Keratinocyte (primary cell): ENCODE measurements at regions not wholly inside any gene's neighbourhood (a gene's known extent, or its start where the extent isn't known, plus 50 kb on each side); places are given as distances from the start of the nearest gene placed in this dataset.
"Not testable (repeated sequence)": the region's sequence is repeated elsewhere in the genome, so short reads cannot be mapped to it uniquely, and the experiment has no call there.

Experiments
- DNase-seq: peaks from one replicate; pipeline ENCODE4 v3.0.0-alpha.2; 2011; ENCODE audit warnings: low read depth, missing footprints, low spot score
- FAIRE-seq: peaks from 2 replicates; lab custom pipeline; 2011; peaks lifted over from hg19 to GRCh38; lab: Jason Lieb, UNC
- H2AFZ ChIP-seq: 2 replicates; pipeline ENCODE4 v1.6.0; 2012; ENCODE audit warnings: low read length, control low read depth, inconsistent platforms; ENCODE audit not compliant: control insufficient read depth
- H3K27ac ChIP-seq: 2 replicates; pipeline ENCODE4 v1.5.1; 2011; ENCODE audit warnings: low read length; ENCODE audit not compliant: control insufficient read depth, insufficient read depth
- H3K27me3 ChIP-seq: 3 replicates; pipeline ENCODE4 v1.6.0; 2011; ENCODE audit warnings: low read length; ENCODE audit not compliant: control insufficient read depth, insufficient read depth; ENCODE audit errors: extremely low read depth
- H3K36me3 ChIP-seq, 2 experiments: 2 replicates in 1 of 2; 3 replicates in 1 of 2; pipeline ENCODE4 v1.5.1; 2011; ENCODE audit warnings: low read length in 2 of 2, mild to moderate bottlenecking in 1 of 2; ENCODE audit not compliant: control insufficient read depth in 2 of 2, insufficient read depth in 2 of 2; ENCODE audit errors: extremely low read depth in 1 of 2
- H3K4me1 ChIP-seq: 3 replicates; pipeline ENCODE4 v1.5.1; 2011; ENCODE audit warnings: low read length; ENCODE audit not compliant: control insufficient read depth, insufficient read depth; ENCODE audit errors: extremely low read depth
- H3K4me2 ChIP-seq: 3 replicates; pipeline ENCODE4 v1.6.0; 2011; ENCODE audit warnings: low read depth, low read length; ENCODE audit not compliant: control insufficient read depth, insufficient read depth; ENCODE audit errors: extremely low read depth
- H3K4me3 ChIP-seq, 3 experiments: fragments of 200-600 bp in 1 of 3; sonication (generic) in 1 of 3; 2 replicates in 2 of 3; 3 replicates in 1 of 3; pipeline ENCODE4 v1.5.1; 2011 to 2016; ENCODE audit warnings: low read length in 3 of 3, mild to moderate bottlenecking in 3 of 3, control low read depth in 2 of 3, inconsistent platforms in 1 of 3, low read depth in 1 of 3, mixed read lengths in 1 of 3, mixed run types in 1 of 3, moderate library complexity in 1 of 3; ENCODE audit not compliant: control insufficient read depth in 2 of 3, insufficient read depth in 2 of 3; ENCODE audit errors: extremely low read depth in 1 of 3
- H3K79me2 ChIP-seq: 2 replicates; pipeline ENCODE4 v1.6.0; 2012; ENCODE audit warnings: low read length; ENCODE audit not compliant: control insufficient read depth, insufficient read depth
- H3K9ac ChIP-seq: 3 replicates; pipeline ENCODE4 v1.6.0; 2011; ENCODE audit warnings: low read length; ENCODE audit not compliant: control insufficient read depth, insufficient read depth; ENCODE audit errors: extremely low read depth
- H3K9me1 ChIP-seq: 3 replicates; pipeline ENCODE4 v1.6.0; 2011; ENCODE audit warnings: low read length; ENCODE audit not compliant: control insufficient read depth, insufficient read depth; ENCODE audit errors: extremely low read depth
- H3K9me3 ChIP-seq: 2 replicates; pipeline ENCODE4 v1.5.1; 2012; ENCODE audit warnings: low read depth, low read length; ENCODE audit not compliant: control insufficient read depth
- H4K20me1 ChIP-seq: 3 replicates; pipeline ENCODE4 v1.6.0; 2011; ENCODE audit warnings: low read length; ENCODE audit not compliant: control insufficient read depth, insufficient read depth; ENCODE audit errors: extremely low read depth
- EZH2 ChIP-seq: IDR thresholded peaks from one replicate; pipeline ENCODE4 v1.6.1; 2012; ENCODE audit warnings: inconsistent platforms, mild to moderate bottlenecking, low read length, moderate library complexity
- dilution Hi-C: fragments of 300-500 bp; cut with MboI; formaldehyde crosslinking; loops from one replicate; pipeline ENCODE4 v1.7.0; 2020; ENCODE audit warnings: low sequenced_read_pairs; ENCODE audit not compliant: extremely low pct_ligation_motif_present
- TF ChIP-seq, protein P1 (sequence below), 3 experiments: IDR thresholded peaks in 1 of 3; conservative IDR thresholded peaks in 1 of 3; optimal IDR thresholded peaks in 1 of 3; 2 replicates in 2 of 3; 3 replicates in 1 of 3; pipeline versions ENCODE3 to v1.5.1; 2011; ENCODE audit warnings: low read length in 3 of 3, mild to moderate bottlenecking in 3 of 3, moderate library complexity in 2 of 3, control low read depth in 1 of 3, inconsistent platforms in 1 of 3; ENCODE audit not compliant: insufficient read depth in 2 of 3; ENCODE audit errors: extremely low read depth in 1 of 3

DNA sequence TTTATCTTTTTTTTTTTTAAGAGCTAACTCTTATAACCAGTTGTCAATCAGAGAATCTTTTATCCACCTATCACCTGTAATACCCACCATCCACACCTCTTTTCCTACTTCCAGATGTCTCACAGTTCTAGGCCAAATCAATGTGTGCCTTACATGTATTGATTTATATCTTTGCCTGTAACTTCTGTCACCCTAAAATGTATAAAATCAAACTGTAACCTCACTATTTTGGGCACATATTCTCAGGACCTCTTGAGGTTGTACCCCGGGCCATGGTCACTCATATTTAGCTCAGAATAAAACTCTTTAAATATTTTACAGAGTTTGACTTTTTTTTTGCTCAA, 404.7 kb upstream of the RORB start:
- Histone ChIP-seq H3K4me2 (no peak overlapping the region), H3K79me2 (no peaks in the 10 kb centered on the region), H3K9me3 (no peaks in the 10 kb centered on the region), H3K27ac (no peak overlapping the region), H3K4me3 (no peak overlapping the region), H3K4me1 (no peaks in the 10 kb centered on the region), H3K9me1 (no peaks in the 10 kb centered on the region), H2AFZ (no peak overlapping the region), H4K20me1 (no peaks in the 10 kb centered on the region), H3K9ac (no peak overlapping the region), H3K27me3 (no peaks in the 10 kb centered on the region), H3K36me3 (no peaks in the 10 kb centered on the region)
- dilution Hi-C loops = no loop called here
- DNase-seq (no peak), FAIRE-seq (no peak)
- TF ChIP-seq EZH2 = no peak
- TF ChIP-seq, protein P1, sequence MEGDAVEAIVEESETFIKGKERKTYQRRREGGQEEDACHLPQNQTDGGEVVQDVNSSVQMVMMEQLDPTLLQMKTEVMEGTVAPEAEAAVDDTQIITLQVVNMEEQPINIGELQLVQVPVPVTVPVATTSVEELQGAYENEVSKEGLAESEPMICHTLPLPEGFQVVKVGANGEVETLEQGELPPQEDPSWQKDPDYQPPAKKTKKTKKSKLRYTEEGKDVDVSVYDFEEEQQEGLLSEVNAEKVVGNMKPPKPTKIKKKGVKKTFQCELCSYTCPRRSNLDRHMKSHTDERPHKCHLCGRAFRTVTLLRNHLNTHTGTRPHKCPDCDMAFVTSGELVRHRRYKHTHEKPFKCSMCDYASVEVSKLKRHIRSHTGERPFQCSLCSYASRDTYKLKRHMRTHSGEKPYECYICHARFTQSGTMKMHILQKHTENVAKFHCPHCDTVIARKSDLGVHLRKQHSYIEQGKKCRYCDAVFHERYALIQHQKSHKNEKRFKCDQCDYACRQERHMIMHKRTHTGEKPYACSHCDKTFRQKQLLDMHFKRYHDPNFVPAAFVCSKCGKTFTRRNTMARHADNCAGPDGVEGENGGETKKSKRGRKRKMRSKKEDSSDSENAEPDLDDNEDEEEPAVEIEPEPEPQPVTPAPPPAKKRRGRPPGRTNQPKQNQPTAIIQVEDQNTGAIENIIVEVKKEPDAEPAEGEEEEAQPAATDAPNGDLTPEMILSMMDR (optimal IDR thresholded peaks at IDR 0.05 in 1 of 3, IDR thresholded peaks at IDR 0.05 in 1 of 3, conservative IDR thresholded peaks at IDR 0.05 in 1 of 3; ENCODE audit: extremely low read depth in 1 of 3, insufficient read depth in 2 of 3, low read length in 3 of 3) = no peak

DNA sequence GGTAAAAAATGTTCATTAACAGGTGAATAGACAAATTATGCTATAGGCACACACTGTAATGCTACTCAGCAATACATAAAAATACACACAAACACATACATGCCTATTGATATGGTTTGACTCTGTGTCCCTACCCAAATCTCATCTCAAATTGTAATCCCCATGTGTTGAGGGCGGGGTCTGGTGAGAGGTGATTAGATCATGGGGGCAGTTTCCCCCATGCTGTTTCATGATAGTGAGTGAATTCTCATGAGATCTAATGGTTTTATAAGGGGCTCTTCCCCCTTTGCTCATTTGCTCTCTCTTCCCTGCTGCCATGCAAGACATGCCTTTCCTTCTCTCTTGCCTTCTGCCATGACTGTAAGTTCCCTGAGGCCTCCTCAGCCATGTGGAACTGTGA, 403.1 kb upstream of the RORB start:
- H3K4me3 ChIP-seq, H3K27ac ChIP-seq, H3K27me3 ChIP-seq, H3K79me2 ChIP-seq, H4K20me1 ChIP-seq, H3K9me1 ChIP-seq, H3K4me2 ChIP-seq, H2AFZ ChIP-seq, H3K9ac ChIP-seq, H3K4me1 ChIP-seq, FAIRE-seq, DNase-seq, dilution Hi-C loops, H3K36me3 ChIP-seq, H3K9me3 ChIP-seq: not testable (repeated sequence)

DNA sequence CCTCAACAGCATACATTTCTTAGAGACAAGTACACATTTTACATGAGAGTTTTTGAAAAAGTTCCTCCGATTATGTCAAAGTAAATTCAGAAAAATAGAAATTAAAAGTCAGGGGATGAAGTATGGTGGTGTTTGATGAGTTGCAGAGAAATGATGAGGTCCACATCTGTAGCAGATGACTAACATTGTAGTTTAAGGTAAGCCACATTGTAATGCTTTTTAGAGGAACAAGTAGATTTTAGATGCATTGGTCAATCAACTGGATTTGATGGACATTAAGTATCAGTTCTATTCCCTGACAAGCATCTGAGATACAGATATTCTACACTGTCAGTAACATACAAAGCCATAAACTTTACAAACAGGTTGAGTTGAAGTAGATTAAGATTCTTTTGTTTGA, 402.4 kb upstream of the RORB start:
- Histone ChIP-seq H3K9me1 (no peaks in the 10 kb centered on the region), H2AFZ (no peak overlapping the region), H3K4me2 (no peak overlapping the region), H3K9me3 (no peaks in the 10 kb centered on the region), H4K20me1 (no peaks in the 10 kb centered on the region), H3K79me2 (no peaks in the 10 kb centered on the region), H3K36me3 (no peaks in the 10 kb centered on the region), H3K9ac (no peak overlapping the region), H3K27me3 (no peaks in the 10 kb centered on the region), H3K4me1 (no peaks in the 10 kb centered on the region), H3K27ac (no peak overlapping the region), H3K4me3 (no peak overlapping the region)
- no peak for DNase-seq
- dilution Hi-C loops = no loop called here
- FAIRE-seq = no peak
- no peak for TF ChIP-seq EZH2
- TF ChIP-seq, protein P1 (optimal IDR thresholded peaks at IDR 0.05 in 1 of 3, IDR thresholded peaks at IDR 0.05 in 1 of 3, conservative IDR thresholded peaks at IDR 0.05 in 1 of 3; ENCODE audit: extremely low read depth in 1 of 3, insufficient read depth in 2 of 3, low read length in 3 of 3) = no peak
